ENCODE measurements at regions not wholly inside any gene's neighbourhood (a gene's known extent, or its start where the extent isn't known, plus 50 kb on each side); places are given as distances from the start of the nearest gene placed in this dataset.

DNA sequence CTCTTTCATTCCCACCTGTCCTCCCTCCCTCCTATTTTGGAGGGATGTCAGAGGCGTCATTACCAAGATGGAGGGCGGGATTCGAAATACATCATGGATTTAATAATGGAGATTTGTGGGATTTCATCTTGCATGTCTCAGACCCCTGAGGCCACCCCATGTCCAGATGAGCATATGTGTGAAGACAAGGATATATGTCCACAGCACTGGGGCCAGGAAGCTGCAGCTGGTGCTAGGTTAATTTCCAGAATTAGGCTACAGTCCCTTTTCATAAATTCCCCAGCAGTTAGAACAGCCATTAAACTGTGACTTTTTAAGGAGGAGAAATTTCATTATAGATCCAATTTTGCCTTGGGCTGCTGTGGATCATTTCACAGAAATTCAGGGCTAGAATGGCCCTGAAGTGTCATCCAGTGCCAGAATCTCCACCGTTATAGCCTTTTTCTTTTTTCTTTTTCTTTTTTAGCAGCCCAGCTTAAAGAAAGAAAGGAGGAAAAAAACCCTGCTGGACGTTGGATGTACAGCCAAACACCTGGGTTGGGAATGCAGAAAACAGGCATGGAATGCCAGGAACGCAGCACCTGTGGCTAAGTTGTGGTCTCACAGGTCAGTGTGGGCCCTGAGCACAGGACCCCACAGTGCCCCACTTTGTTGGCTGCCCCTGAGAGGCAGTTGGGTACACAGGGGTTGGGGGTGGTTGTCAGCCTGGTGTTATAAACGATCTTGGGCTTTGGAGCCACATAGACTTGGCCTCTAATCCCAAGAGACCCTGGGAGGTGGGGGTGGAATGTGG lies 50.2 kb upstream of the CXCL14 start:
- no peak for DNase-seq (ENCODE audit: extremely low spot score)
- TF ChIP-seq ELF4 (IDR thresholded peaks at IDR 0.05) (no peak), NFRKB (IDR thresholded peaks at IDR 0.05) (no peak), FOXA1 (IDR thresholded peaks at IDR 0.05) (no peak), HDGF (IDR thresholded peaks at IDR 0.05; ENCODE audit: borderline replicate concordance) (no peak), SUZ12 (IDR thresholded peaks at IDR 0.05) (no peak), BHLHE40 (IDR thresholded peaks at IDR 0.05; ENCODE audit: borderline replicate concordance) (no peak), FOXK2 (IDR thresholded peaks at IDR 0.05) (no peak), SP1 (IDR thresholded peaks at IDR 0.05) (no peak), TARDBP (IDR thresholded peaks at IDR 0.05) (no peak), FOXM1 (IDR thresholded peaks at IDR 0.05; ENCODE audit: borderline replicate concordance) (no peak), ARNT (IDR thresholded peaks at IDR 0.05) (no peak), LEF1 (IDR thresholded peaks at IDR 0.05; ENCODE audit: borderline replicate concordance) (no peak), CTBP1 (IDR thresholded peaks at IDR 0.05; ENCODE audit: borderline replicate concordance) (no peak), ZNF384 (IDR thresholded peaks at IDR 0.05) (no peak), L3MBTL2 (conservative IDR thresholded peaks at IDR 0.05) (no peak)
- TF ChIP-seq, protein P1, sequence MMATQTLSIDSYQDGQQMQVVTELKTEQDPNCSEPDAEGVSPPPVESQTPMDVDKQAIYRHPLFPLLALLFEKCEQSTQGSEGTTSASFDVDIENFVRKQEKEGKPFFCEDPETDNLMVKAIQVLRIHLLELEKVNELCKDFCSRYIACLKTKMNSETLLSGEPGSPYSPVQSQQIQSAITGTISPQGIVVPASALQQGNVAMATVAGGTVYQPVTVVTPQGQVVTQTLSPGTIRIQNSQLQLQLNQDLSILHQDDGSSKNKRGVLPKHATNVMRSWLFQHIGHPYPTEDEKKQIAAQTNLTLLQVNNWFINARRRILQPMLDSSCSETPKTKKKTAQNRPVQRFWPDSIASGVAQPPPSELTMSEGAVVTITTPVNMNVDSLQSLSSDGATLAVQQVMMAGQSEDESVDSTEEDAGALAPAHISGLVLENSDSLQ (IDR thresholded peaks at IDR 0.05) = no peak
- CTCF ChIA-PET = no interaction called here
- POLR2A ChIA-PET = no interaction called here

All from HEK293T (cell line).